SK-N-SH treated with all-trans-retinoic acid at 6 μM for 48 hours (cell line): ENCODE measurements at regions not wholly inside any gene's neighbourhood (a gene's known extent, or its start where the extent isn't known, plus 50 kb on each side); places are given as distances from the start of the nearest gene placed in this dataset.

ENCODE experiments used
- ATAC-seq: fragments of 200-7000 bp; cut with Tn5 transposase; 3 replicates; pipeline ENCODE4 v1.9.1; 2020; ENCODE audit warnings: mild to moderate bottlenecking, moderate library complexity
- ARNTL ChIP-seq: fragments of 450-650 bp; formaldehyde crosslinking; IDR thresholded peaks from 2 replicates; pipeline ENCODE4 v1.5.0; 2020; ENCODE audit warnings: low read depth, mild to moderate bottlenecking, moderate library complexity, borderline replicate concordance
- BACH2 ChIP-seq: fragments of 250-450 bp; sonication (Bioruptor Pico); IDR thresholded peaks from 2 replicates; pipeline ENCODE4 v1.9.0; 2021; ENCODE audit warnings: mild to moderate bottlenecking, borderline replicate concordance
- CREB5 ChIP-seq: fragments of 250-450 bp; sonication (Bioruptor Pico); IDR thresholded peaks from 2 replicates; pipeline ENCODE4 v1.5.1; 2020; ENCODE audit warnings: low read depth, mild to moderate bottlenecking, moderate library complexity
- CSDC2 ChIP-seq: fragments of 250-450 bp; sonication (Bioruptor Pico); IDR thresholded peaks from 2 replicates; pipeline ENCODE4 v1.5.0; 2020; ENCODE audit warnings: mild to moderate bottlenecking, moderate library complexity
- CSRNP3 ChIP-seq: fragments of 250-450 bp; sonication (Bioruptor Pico); IDR thresholded peaks from 2 replicates; pipeline ENCODE4 v1.5.1; 2021; ENCODE audit warnings: mild to moderate bottlenecking, moderate library complexity
- ESRRG ChIP-seq: fragments of 250-450 bp; sonication (Bioruptor Pico); IDR thresholded peaks from 2 replicates; pipeline ENCODE4 v1.6.1; 2021; ENCODE audit warnings: mild to moderate bottlenecking
- GLIS3 ChIP-seq: fragments of 250-450 bp; sonication (Bioruptor Pico); IDR thresholded peaks from 2 replicates; pipeline ENCODE4 v1.5.0; 2020; ENCODE audit warnings: mild to moderate bottlenecking, moderate library complexity
- ISL1 ChIP-seq: fragments of 250-450 bp; sonication (Bioruptor Pico); IDR thresholded peaks from 2 replicates; pipeline ENCODE4 v2.1.2; 2022; ENCODE audit warnings: mild to moderate bottlenecking, moderate library complexity
- OSR1 ChIP-seq: fragments of 250-450 bp; sonication (Bioruptor Pico); IDR thresholded peaks from 2 replicates; pipeline ENCODE4 v1.8.0; 2022; ENCODE audit warnings: moderate library complexity, mild to moderate bottlenecking, inconsistent platforms
- PATZ1 ChIP-seq: fragments of 250-450 bp; sonication (Bioruptor Pico); IDR thresholded peaks from 2 replicates; pipeline ENCODE4 v1.8.0; 2020; ENCODE audit warnings: mild to moderate bottlenecking, moderate library complexity, borderline replicate concordance
- POU6F1 ChIP-seq: fragments of 250-450 bp; sonication (Bioruptor Pico); IDR thresholded peaks from 2 replicates; pipeline ENCODE4 v1.8.0; 2021; ENCODE audit warnings: low read depth, mild to moderate bottlenecking, moderate library complexity, borderline replicate concordance
- RARB ChIP-seq: fragments of 250-450 bp; sonication (Bioruptor Pico); IDR thresholded peaks from 2 replicates; pipeline ENCODE4 v1.8.0; 2021; ENCODE audit warnings: mild to moderate bottlenecking, moderate library complexity
- SNAI2 ChIP-seq: fragments of 250-450 bp; sonication (Bioruptor Pico); IDR thresholded peaks from 2 replicates; pipeline ENCODE4 v1.5.0; 2020; ENCODE audit warnings: mild to moderate bottlenecking, moderate library complexity
- TCF4 ChIP-seq: fragments of 250-450 bp; sonication (Bioruptor Pico); IDR thresholded peaks from 2 replicates; pipeline ENCODE4 v1.8.0; 2021; ENCODE audit warnings: mild to moderate bottlenecking, moderate library complexity, borderline replicate concordance
- ZC3H10 ChIP-seq: fragments of 250-450 bp; sonication (Bioruptor Pico); IDR thresholded peaks from 2 replicates; pipeline ENCODE4 v1.5.1; 2021; ENCODE audit warnings: mild to moderate bottlenecking, moderate library complexity
- ZFP3 ChIP-seq: fragments of 250-450 bp; sonication (Bioruptor Pico); IDR thresholded peaks from 2 replicates; pipeline ENCODE4 v1.5.0; 2020; ENCODE audit warnings: mild to moderate bottlenecking, moderate library complexity
- ZFP30 ChIP-seq: fragments of 450-650 bp; formaldehyde crosslinking; IDR thresholded peaks from 2 replicates; pipeline ENCODE4 v1.5.0; 2022; ENCODE audit warnings: mild to moderate bottlenecking, moderate library complexity
- ZNF565 ChIP-seq: fragments of 450-650 bp; formaldehyde crosslinking; conservative IDR thresholded peaks from 2 replicates; pipeline ENCODE4 v1.5.0; 2020; ENCODE audit warnings: low read depth, mild to moderate bottlenecking, moderate library complexity
- ZNF70 ChIP-seq: fragments of 450-650 bp; formaldehyde crosslinking; IDR thresholded peaks from 2 replicates; pipeline ENCODE4 v1.5.0; 2020; ENCODE audit warnings: mild to moderate bottlenecking, moderate library complexity
- TF ChIP-seq, protein P1 (sequence below): fragments of 250-450 bp; sonication (Bioruptor Pico); IDR thresholded peaks from 2 replicates; pipeline ENCODE4 v1.5.0; 2020; ENCODE audit warnings: mild to moderate bottlenecking, moderate library complexity

GRCh38 chr1:114336360-114336759, 174.6 kb downstream of the TRIM33 start:
- no peak for ATAC-seq
- TF ChIP-seq PATZ1 (no peak), ZC3H10 (no peak)
- TF ChIP-seq, protein P1, sequence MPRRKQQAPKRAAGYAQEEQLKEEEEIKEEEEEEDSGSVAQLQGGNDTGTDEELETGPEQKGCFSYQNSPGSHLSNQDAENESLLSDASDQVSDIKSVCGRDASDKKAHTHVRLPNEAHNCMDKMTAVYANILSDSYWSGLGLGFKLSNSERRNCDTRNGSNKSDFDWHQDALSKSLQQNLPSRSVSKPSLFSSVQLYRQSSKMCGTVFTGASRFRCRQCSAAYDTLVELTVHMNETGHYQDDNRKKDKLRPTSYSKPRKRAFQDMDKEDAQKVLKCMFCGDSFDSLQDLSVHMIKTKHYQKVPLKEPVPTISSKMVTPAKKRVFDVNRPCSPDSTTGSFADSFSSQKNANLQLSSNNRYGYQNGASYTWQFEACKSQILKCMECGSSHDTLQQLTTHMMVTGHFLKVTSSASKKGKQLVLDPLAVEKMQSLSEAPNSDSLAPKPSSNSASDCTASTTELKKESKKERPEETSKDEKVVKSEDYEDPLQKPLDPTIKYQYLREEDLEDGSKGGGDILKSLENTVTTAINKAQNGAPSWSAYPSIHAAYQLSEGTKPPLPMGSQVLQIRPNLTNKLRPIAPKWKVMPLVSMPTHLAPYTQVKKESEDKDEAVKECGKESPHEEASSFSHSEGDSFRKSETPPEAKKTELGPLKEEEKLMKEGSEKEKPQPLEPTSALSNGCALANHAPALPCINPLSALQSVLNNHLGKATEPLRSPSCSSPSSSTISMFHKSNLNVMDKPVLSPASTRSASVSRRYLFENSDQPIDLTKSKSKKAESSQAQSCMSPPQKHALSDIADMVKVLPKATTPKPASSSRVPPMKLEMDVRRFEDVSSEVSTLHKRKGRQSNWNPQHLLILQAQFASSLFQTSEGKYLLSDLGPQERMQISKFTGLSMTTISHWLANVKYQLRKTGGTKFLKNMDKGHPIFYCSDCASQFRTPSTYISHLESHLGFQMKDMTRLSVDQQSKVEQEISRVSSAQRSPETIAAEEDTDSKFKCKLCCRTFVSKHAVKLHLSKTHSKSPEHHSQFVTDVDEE = no peak

GRCh38 chr1:114335273-114335672, 175.7 kb downstream of the TRIM33 start:
- ATAC-seq = no peak
- TF ChIP-seq, protein P1 = no peak
- no peak for TF ChIP-seq CSRNP3 (CRISPR knock-in tag)
- no peak for TF ChIP-seq BACH2 (CRISPR knock-in tag)
- TF ChIP-seq ZNF70 (CRISPR knock-in tag) = no peak
- no peak for TF ChIP-seq ZC3H10

DNA sequence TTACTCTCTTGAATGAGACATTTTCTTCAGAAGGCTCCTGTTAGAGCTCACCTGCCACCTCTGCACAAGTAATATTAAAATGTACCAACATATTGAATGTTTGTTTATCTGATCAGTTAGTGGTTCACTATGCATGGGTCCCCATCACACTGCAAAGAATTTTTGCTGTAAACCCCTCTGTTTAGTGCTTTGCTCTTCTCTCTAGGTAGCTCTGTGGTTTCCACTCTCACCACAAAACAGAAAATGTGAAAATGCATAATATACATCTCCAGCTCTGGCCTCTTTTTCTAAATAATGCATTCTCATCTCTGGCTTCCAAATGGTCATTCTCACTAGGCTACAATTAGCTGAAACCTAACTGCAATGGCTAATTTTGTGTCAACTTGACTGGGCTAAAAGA, 176.7 kb downstream of the TRIM33 start:
- TF ChIP-seq POU6F1 (CRISPR knock-in tag) = no peak
- no peak for TF ChIP-seq CSRNP3 (CRISPR knock-in tag)
- TF ChIP-seq BACH2 (CRISPR knock-in tag) = no peak
- TF ChIP-seq CREB5 = no peak
- TF ChIP-seq, protein P1 = no peak
- no peak for TF ChIP-seq OSR1
- no peak for TF ChIP-seq SNAI2 (CRISPR knock-in tag)
- no peak for TF ChIP-seq ZFP3 (CRISPR knock-in tag)
- no peak for TF ChIP-seq RARB
- no peak for TF ChIP-seq ARNTL (CRISPR knock-in tag)
- no peak for TF ChIP-seq ZFP30 (CRISPR knock-in tag)
- no peak for TF ChIP-seq ESRRG
- TF ChIP-seq TCF4 (CRISPR knock-in tag) = no peak
- TF ChIP-seq ISL1 = no peak
- no peak for TF ChIP-seq ZNF565 (CRISPR knock-in tag)
- TF ChIP-seq ZNF70 (CRISPR knock-in tag) = no peak
- TF ChIP-seq GLIS3 (CRISPR knock-in tag) = no peak
- no peak for TF ChIP-seq CSDC2 (CRISPR knock-in tag)
- no peak for ATAC-seq
